Renal cortex interstitium (tissue), 11 donors: ENCODE measurements at regions not wholly inside any gene's neighbourhood (a gene's known extent, or its start where the extent isn't known, plus 50 kb on each side); places are given as distances from the start of the nearest gene placed in this dataset.
"Not testable (repeated sequence)": the region's sequence is repeated elsewhere in the genome, so short reads cannot be mapped to it uniquely, and the experiment has no call there.

ENCODE experiments used
- DNase-seq, 11 donors: peaks; one replicate each; pipeline ENCODE4 v3.0.0-alpha.2; 2013; ENCODE audit warnings: low read depth in 9 of 11, low spot score in 4 of 11; ENCODE audit errors: extremely low read depth in 1 of 11

DNA sequence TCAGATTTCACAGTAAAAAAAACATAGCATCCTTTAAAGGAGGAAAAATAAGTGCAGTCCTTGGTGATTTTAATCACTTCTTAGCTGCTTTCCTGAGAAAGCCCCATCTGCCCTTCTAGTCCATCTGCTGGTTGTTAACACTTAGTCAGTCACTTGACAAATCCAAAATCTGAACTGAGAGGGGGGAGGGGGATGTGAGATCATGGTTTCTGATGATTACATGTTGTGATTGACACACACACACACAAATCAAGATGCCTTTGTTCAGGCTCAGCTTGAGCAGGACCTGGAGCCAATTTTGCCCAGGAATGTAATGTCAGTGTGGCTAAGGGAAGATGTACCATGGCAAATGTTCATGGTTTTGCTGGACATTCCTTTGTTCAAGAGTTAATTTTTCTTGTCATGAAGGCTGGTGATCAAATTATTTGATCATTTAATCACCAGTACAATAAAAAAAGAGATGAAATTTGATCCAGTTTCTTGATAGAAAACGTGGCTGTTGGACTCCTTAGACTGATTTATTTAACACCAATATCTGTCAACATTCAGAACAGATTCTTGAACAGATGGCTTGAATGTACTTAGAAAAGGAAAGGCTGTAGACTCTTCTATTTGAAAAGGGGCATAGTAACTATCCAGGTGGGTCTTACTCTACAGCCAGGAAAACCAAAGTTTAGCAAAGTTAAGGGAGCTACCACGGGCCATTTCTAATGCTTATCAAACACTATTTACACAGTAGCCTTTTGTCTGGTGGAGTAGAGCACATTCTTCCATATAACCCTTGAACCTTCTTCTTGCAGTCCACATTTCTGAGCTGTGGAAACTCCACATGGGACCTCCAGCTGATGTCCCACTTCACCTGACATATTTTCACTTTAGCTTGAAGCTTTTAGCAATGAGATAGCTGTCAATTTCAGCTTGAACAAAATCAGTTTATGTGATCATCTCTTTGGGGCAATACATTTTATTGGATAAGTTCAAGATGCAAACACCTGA, 408.7 kb downstream of the PIK3C3 start:
- DNase-seq: no peak

DNA sequence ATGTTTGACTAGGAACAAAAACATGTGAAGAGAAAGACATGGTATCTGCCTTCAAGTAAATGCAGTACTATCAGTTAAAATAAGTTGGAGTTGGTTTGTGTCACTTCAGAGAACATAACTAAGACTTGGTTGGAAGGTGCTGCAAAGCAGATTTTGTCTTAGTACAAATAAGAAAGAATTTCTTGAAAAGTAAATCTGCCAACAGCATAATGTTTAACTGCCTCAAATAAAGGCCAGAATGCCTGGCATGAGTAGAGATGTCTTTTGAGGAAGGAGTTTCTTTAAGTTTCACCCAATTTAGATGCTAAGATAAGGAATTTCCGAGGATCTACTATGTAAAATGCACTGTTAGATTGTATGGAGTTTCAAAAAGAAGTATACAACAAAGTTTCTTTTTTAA, 409.7 kb downstream of the PIK3C3 start:
- DNase-seq: no peak

DNA sequence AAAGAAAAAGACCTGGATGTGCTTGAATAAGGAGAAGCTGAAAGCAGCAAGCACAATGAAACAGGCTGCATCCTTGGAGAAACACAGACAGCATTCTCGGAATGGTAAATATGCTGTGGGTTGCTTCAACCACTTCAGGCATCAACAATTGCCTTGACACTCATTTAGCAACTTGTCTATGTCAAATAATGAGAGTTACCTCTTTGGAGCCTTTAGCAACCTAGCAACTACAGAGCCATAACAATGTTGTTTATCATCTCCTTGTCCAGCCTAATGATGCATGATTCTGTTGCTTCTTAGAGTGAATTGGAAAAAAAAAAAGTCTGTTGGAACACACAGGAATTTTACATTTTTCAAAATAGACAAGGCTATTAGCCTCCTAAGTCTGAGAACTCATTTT, 410.6 kb downstream of the PIK3C3 start:
- DNase-seq: peak in 4 of 11 donors; percentile 1 to 8 (median 6)

DNA sequence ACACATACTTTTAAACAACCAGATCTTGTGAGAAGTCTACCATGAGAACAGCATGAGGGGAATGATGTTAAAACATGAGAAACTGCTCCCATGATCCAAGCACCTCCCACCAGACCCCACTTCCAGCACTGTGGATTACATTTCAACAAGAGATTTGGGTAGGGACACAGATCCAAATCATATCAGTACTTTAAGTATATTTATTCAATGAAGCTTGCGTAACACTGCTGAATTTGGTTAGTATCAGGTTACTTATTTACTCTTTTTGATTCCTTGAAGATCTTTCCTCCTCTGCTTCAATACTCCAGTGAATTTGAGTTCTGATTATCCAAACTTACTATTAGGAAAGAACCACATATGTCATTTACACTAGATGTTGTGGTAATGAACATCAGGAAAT, 418.6 kb downstream of the PIK3C3 start:
- no peak for DNase-seq

DNA sequence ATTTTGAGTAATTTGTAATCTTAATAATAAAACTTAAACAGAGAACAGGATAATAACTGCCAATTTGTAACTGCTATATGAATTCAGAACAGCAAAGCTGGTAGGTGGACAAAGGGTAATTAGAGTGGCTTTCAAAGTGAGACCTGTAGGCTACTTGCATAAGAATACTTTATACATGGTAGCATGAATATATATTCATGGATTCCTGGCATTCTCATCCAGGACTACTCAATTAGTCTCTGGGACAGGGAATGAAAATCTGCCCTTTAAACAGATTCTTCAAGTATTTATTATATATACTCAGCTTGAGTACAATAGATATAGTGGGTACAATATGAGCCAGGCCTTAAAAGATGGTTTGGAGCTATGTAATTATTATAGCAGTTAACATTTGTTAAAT, 419.9 kb downstream of the PIK3C3 start:
- no peak for DNase-seq

DNA sequence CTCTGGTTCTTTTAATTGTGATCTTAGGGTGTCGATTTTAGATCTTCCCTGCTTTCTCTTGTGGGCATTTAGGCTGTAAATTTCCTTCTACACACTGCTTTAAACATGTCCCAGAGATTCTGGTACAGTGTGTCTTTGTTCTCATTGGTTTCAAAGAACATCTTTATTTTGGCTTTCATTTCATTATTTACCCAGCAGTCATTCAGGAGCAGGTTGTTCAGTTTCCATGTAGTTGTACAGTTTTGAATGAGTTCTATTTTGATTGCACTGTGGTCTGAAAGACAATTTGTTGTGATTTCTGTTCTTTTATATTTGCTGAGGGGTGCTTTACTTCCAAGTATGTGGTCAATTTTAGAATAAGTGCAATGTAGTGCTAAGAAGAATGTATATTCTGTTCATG, 423.8 kb downstream of the PIK3C3 start:
- DNase-seq: not testable (repeated sequence)

DNA sequence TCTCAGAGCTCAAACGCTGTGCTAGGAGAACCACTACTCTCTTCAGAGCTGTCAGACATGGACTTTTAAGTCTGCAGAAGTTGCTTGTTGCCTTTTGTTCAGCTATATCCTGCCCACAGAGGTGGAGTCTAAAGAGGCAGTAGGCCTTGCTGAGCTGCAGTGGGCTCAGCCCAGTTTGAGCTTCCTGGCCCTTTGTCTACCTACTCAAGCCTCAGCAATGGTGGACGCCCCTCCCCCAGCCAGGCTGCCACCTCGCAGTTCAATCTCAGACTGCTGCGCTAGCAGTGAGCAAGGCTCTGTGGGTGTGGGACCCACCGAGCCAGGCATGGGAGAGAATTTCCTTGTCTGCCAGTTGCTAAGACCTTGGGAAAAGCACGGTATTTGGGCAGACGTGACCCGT, 426.2 kb downstream of the PIK3C3 start:
- not testable (repeated sequence) for DNase-seq

DNA sequence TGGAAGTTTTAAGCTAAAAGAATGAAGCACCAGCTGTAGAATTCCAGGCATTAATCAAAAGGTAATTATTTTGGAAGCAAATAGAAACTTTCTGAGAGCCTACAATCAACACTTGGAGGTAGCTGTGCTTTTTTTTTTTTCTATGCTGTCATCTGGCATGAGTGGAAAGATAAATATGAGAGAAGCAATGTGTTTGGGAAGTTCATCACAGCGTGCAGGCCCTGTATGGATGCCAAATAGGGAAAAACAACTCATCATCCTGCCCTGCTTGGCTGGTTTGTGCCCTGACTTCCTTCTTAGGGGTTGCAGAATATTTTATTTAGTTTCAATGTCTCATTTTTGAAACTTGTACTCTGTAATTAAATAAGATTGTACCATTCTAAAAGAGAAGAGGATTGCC, 437.4 kb downstream of the PIK3C3 start:
- DNase-seq: no peak

DNA sequence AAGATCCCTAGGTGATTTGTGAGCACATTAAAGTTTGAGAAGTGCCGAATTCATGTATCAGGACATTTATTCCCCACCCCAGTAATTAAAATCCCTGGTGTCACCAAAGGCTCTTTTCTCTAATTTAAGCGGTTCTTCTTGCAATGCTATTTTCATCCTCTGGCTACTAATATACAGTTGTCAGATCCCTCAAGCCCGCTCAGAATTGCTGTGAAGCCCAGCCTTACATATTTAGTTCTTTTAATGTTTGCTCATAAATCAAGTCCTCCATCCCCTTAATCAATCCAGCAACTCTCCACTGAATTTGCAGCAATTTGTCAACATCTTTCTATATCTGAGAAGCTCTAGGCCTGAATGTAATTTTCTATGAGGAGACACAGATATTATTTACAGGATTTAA, 437.9 kb downstream of the PIK3C3 start:
- DNase-seq: no peak

DNA sequence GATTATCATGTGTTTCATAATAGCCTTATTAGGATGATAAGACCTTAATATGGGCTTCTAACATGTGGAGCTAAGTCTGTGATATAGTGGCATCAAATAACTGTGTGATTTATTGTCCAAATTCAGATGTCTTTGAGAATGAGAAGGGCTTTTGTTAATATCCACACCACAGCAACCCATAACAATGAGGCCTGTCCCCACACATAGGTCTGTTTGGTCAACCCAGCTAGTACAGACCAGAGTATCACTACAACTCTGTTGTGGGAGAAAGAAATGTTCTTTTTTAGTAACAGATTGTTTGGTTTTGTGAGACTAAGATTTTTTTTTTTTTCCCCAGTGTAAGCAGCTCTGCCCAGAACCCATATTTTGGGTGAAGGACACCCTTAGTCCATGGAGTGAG, 439.2 kb downstream of the PIK3C3 start:
- no peak for DNase-seq

DNA sequence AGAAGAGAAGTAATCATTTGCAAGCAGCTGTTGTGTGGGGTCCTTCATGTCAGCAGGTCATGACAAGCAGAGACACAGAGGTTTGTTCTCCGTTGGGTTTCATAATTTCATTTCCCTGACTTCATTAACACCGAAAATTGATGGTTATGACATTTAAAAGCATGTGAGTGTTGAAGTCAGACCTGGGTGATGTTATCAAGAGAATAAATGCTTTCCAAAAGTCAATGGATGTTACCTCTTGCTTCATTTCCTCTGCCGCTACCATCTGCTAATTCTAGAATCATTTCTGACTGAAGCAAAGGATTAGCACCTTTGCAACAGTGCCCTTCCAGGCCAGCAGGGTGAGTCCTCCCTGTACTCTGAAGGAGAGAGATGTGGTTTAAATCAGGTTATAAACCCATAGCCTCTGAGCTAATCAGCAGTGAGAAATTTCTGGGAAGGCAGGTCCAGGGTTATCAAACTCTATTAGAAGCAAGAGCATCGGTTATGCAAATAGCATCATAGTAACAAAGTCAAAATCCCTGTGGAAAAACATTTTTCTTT, 446.2 kb downstream of the PIK3C3 start:
- DNase-seq: no peak

DNA sequence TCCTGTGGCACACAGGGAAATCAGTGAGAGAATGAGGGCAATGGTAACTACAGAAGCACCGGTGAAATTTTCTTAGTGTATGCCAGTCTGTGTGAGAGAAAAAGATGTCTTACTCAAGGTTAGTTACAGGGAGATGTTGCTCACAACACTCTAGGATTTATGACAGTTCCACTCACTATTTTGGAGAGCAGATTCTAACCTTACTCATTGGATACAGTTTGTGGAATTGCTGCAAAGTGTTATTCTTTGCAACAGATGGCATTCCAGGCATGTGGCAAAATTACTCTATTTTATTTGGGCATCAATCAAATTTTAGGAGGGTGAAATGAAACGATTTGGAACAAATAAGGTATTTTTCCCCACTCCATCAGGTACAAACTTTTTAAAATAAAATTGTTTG, 449.1 kb downstream of the PIK3C3 start:
- no peak for DNase-seq

DNA sequence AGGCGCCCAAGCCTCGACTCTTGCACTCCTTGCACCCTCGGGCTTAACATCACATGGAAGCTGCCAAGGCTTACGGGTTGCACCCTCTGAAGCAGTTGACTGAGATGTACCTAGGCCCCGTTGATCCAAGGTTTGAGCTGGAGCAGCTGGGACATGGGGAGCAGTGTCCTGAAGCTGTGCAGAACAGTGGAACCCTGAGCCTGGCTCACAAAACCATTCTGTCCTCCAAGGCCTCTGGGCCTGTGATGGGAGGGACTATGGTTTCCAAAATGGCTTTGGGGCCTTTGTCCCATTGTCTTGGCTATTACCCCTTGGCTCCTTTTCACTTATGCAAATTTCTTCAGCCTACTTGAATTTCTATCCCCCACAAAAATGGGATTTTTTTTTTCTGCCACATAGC, 454.0 kb downstream of the PIK3C3 start:
- DNase-seq: no peak

DNA sequence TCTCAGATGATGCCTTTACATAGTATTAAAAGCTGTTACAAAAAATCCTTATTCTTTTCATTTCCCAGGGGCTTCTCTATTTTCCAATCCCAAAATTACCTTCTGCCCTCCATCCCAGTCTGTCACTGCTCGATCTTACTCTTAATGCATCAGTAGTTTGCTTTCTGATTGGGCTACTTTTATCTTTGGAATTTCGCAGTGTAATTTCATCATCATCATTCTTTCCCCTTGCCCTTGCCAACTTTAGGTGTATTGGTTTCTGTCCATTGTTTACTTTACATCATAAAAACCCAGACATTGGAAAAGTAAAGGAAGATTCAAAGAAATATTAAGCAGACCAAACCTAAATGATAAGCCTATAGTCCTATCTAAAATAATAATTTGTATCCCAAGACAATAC, 457.2 kb downstream of the PIK3C3 start:
- DNase-seq: no peak

DNA sequence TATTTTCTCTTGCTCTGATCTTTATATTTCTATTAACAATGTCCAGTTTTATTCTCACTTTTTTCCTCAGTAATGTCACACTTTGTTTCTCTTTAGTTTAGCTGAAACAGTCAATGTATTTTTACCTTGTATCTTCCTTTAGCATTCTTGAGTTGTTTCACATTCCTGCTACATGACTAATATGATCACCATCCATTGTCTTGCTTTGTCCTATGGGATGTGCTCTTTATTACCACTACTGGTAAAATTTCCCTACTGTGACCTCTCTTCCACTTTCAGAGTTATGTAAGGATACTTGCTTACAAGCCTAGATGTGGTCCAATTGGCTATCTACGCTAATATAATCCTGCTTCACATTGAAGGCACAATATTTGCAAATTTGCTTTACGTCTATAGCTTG, 457.9 kb downstream of the PIK3C3 start:
- DNase-seq: no peak

DNA sequence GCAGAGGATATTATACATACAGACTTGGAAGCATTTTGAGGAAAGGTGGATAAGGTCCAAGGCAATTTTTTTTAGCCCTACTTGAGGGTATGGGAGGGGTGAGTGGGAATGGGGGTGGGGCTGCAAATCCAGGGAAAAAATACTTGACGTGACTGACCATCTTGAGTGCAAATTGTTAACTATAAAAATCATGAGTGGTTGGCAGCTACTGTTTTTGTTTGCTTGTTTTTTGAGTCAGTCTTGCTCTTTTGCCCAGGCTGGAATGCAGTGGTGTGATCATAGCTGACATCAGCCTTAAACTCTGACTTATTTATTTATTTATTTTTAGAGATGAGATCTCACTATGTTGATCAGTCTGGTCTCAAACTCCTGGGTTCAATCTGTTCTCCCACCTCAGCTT, 458.8 kb downstream of the PIK3C3 start:
- DNase-seq: no peak

DNA sequence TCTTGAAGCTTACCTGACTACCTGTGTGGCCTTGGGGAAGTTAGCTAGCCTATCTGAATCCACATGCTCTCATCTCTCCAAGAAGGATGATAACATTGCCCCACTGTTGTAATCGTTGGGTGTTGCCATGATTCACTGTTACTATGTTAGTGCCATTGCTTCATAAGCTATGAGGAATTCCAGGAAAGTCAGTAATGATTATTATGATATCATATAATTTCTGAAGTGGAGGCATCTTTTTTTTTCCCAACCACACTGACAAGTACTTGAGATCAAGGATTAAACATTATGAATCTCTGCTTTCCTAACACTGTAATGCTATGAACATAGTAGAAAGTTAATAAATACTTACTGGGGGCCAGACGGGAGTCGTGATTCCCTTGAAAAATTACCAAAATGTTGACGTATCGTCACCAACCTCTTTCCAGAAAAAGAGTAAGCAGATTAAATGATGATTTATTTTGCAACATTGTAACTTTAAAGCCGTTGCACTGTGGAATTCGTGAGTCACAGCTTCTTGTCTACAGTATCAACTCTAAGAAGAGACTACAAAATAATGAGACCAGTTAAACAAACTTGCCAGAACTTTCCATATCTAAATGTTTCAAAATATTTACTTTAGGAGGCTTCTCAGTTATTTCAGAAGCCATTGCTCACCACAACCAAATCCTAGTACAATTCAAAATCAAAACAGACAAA, 459.9 kb downstream of the PIK3C3 start:
- DNase-seq: no peak

DNA sequence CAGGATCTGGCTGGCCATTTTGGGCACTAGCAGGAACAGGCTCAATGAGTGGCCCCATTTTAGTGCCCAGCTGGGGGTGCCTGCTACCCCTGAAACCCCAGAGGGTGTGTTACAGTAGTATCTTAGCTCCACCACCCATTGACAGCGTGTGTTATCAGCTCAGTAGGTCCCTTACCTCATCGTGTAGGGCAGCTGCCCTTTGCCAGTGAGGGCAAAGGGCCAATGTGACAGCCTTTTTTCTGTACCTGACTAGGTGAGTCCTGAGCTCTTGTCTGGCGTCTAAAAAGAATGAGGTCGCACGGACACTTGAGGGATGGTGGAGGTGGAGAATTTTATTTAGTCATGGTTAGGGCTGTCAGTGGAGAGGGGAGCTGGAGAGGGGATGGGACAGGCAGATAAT, 462.2 kb downstream of the PIK3C3 start:
- no peak for DNase-seq

DNA sequence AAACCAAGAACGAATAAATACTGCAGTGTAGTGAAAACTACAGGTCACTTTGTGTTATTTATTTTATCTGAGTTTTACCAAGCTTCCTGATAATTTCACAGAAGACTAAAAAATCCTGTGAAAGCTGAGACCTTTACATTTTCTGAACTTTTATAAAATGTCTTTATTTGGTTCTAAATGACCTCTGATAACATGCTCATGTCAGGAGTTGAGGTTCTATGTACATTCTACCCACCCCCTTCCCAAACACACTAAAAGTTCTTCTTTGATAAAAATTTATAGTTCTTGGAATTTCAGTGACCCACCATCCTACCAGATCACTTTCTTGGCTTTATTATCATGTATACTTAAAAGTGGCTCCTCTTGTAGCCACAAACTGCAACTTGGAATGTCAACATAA, 463.1 kb downstream of the PIK3C3 start:
- DNase-seq: peak in 6 of 11 donors; percentile 4 to 33 (median 26)

DNA sequence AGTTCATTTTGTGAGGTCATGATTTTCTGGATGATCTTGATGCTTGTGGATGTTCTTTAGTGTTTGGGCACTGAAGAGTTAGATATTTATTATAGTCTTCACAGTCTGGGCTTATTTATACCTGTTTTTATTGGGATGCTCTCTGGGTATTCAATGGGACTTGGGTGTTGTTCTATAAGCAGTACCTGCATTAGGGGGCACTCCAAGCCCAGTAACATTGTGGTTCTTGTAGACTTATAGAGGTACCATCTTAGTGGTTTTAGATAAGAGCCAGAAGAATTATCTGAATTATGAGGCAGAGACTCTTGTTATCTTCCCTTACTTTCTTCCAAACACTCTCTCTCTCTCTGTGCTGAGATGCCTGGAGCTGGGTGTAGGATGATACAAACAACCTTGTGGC, 470.0 kb downstream of the PIK3C3 start:
- DNase-seq: no peak
